Uterus (tissue), 3 donors: ENCODE measurements at regions not wholly inside any gene's neighbourhood (a gene's known extent, or its start where the extent isn't known, plus 50 kb on each side); places are given as distances from the start of the nearest gene placed in this dataset.

Experiments
- DNase-seq, 2 donors: peaks; one replicate each; pipeline ENCODE4 v3.0.0-alpha.2; 2019 to 2020
- H3K27ac ChIP-seq, 2 donors: fragments of 200-600 bp; sonication (generic); 1 replicate in 1 of 2; 2 replicates in 1 of 2; pipeline ENCODE4 v1.5.1; 2016 to 2018
- H3K27me3 ChIP-seq, 2 donors: fragments of 200-600 bp; sonication (generic); one replicate each; pipeline ENCODE4 v1.5.1; 2018 to 2019; ENCODE audit warnings: control low read depth in 1 of 2
- H3K36me3 ChIP-seq, 2 donors: fragments of 200-600 bp; sonication (generic); one replicate each; pipeline ENCODE4 v1.5.1; 2019; ENCODE audit warnings: control low read depth in 1 of 2
- H3K4me1 ChIP-seq, 2 donors: fragments of 200-600 bp; sonication (generic); one replicate each; pipeline ENCODE4 v1.5.1; 2018 to 2019; ENCODE audit warnings: control low read depth in 1 of 2
- H3K4me3 ChIP-seq, 2 donors: fragments of 200-600 bp; sonication (generic); 1 replicate in 1 of 2; 2 replicates in 1 of 2; pipeline ENCODE4 v1.5.1; 2018 to 2019; ENCODE audit warnings: mild to moderate bottlenecking in 1 of 2
- H3K9me3 ChIP-seq, 2 donors: fragments of 200-600 bp; sonication (generic); one replicate each; pipeline ENCODE4 v1.5.1; 2019; ENCODE audit warnings: control low read depth in 1 of 2
- POLR2A ChIP-seq, 2 donors: fragments of 450-650 bp; IDR thresholded peaks; one replicate each; pipeline ENCODE4 v1.6.1; 2016; ENCODE audit warnings: antibody characterized with exemption in 2 of 2, mild to moderate bottlenecking in 1 of 2, moderate library complexity in 1 of 2
- intact Hi-C: fragments of 100-400 bp; cut with DNase I; formaldehyde crosslinking; loops from one replicate; pipeline ENCODE4 v1.15.1; 2023; ENCODE audit warnings: low total_unique reads
- TF ChIP-seq, protein P1 (sequence below), 4 experiments: fragments of 200-600 bp in 2 of 4; fragments of 450-650 bp in 2 of 4; sonication (generic) in 2 of 4; IDR thresholded peaks; one replicate each; pipeline ENCODE4 v1.5.1; 2016 to 2019; ENCODE audit warnings: antibody characterized with exemption in 4 of 4, mild to moderate bottlenecking in 2 of 4, moderate library complexity in 1 of 4
- donor health status: DM: yes; HTN: yes; CAD: no.

DNA sequence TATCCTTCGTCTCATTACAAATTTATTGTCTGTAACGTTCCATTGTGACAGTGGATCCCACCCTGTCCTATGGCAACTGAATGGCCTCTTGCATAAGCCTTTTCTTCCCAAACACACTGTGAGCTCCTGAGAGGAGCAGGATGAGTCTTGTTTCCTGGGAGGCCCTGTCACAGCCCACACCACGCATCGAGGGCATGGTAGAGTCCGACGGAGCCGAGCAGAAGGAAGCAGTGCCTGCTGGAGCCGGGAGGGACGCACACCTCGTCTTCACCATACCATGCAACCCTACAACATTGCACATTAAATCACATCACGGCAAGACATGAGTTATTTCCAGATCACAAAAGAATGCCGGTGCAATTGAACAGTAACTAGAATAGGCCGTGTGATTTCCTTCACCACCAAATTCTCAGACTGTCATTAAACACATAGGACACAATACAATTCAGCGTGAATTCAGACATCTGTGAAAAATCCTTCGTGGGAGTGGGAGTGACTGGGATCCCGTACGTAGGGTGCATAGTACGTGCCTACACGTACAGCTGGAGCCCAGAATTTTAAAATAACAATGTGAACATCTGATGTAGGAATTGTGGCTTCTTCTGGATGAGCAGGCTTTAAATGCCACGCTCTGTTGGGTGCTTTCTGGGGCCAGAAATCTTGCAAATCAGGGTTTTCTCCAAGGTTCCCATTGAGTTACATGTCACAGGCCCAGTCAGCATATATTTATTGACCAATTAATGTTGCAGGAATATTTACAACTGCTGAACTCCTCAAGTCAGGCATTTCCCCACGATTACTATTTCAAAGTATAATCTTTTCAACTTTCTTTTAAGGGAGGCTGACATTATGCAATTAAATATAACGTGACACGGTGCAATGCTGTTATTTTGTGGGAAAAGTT is 201.8 kb downstream of the TTLL2 start:
- DNase-seq, result no peak
- Histone ChIP-seq H3K9me3 (no peaks in the 10 kb centered on the region), H3K4me1 (no peaks in the 10 kb centered on the region), H3K36me3 (no peaks in the 10 kb centered on the region), H3K27ac (no peak overlapping the region), H3K27me3 (no peaks in the 10 kb centered on the region), H3K4me3 (no peak overlapping the region)
- intact Hi-C loops, result no loop called here
- no peak for TF ChIP-seq POLR2A (IDR thresholded peaks at IDR 0.05)
- TF ChIP-seq, protein P1, sequence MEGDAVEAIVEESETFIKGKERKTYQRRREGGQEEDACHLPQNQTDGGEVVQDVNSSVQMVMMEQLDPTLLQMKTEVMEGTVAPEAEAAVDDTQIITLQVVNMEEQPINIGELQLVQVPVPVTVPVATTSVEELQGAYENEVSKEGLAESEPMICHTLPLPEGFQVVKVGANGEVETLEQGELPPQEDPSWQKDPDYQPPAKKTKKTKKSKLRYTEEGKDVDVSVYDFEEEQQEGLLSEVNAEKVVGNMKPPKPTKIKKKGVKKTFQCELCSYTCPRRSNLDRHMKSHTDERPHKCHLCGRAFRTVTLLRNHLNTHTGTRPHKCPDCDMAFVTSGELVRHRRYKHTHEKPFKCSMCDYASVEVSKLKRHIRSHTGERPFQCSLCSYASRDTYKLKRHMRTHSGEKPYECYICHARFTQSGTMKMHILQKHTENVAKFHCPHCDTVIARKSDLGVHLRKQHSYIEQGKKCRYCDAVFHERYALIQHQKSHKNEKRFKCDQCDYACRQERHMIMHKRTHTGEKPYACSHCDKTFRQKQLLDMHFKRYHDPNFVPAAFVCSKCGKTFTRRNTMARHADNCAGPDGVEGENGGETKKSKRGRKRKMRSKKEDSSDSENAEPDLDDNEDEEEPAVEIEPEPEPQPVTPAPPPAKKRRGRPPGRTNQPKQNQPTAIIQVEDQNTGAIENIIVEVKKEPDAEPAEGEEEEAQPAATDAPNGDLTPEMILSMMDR (IDR thresholded peaks at IDR 0.05), result no peak

DNA sequence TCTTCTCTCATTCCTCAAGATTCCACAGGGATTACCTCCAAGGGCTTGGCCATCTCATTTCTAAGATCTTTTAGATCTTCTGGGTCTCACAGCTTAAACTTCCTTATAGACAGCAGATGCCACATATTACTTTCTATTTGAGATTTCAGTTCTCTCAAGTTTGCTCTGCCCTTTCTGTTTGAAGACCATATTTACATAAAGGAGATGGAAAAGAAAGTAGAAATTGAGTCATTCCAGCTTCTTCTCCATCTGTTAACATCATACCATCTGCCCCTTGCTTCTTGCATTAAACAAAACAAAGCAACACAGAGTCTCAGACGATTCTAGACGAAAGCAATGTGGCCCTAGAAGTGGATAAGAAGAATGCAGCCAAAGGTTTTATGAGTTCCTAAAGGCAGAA is 203.4 kb downstream of the TTLL2 start:
- TF ChIP-seq, protein P1 (IDR thresholded peaks at IDR 0.05), result no peak
- TF ChIP-seq POLR2A (IDR thresholded peaks at IDR 0.05), result no peak
- intact Hi-C loops, result no loop called here
- no peaks in the 10 kb centered on the region for H3K9me3 ChIP-seq
- H3K27ac ChIP-seq, result no peak overlapping the region
- no peak overlapping the region for H3K4me3 ChIP-seq
- H3K4me1 ChIP-seq, result no peaks in the 10 kb centered on the region
- H3K36me3 ChIP-seq, result no peaks in the 10 kb centered on the region
- DNase-seq, result no peak
- no peaks in the 10 kb centered on the region for H3K27me3 ChIP-seq

DNA sequence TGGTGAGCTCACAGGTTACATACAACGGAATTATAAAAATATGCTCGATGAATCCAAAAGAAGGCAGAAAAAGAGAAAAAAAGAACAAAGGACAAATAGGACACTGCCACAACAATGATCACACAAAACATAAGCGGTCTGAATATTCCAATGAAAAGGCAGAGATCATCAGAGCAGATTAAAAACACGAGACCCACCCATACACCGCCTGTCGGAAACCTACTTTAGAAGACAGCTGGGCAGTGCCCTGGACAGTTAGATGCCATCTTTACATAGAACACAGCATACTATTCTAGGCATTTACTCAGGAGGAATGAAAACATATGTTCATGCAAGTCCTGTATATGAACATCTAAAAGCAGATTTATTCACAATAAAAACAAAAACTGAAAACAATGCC is 204.1 kb downstream of the TTLL2 start:
- TF ChIP-seq, protein P1 (IDR thresholded peaks at IDR 0.05), result no peak
- no peak for TF ChIP-seq POLR2A (IDR thresholded peaks at IDR 0.05)
- no peak overlapping the region for H3K27ac ChIP-seq
- H3K4me3 ChIP-seq, result no peak overlapping the region
- H3K36me3 ChIP-seq, result no peaks in the 10 kb centered on the region
- no peaks in the 10 kb centered on the region for H3K27me3 ChIP-seq
- no peaks in the 10 kb centered on the region for H3K9me3 ChIP-seq
- DNase-seq, result no peak
- no peaks in the 10 kb centered on the region for H3K4me1 ChIP-seq
- intact Hi-C loops, result no loop called here

DNA sequence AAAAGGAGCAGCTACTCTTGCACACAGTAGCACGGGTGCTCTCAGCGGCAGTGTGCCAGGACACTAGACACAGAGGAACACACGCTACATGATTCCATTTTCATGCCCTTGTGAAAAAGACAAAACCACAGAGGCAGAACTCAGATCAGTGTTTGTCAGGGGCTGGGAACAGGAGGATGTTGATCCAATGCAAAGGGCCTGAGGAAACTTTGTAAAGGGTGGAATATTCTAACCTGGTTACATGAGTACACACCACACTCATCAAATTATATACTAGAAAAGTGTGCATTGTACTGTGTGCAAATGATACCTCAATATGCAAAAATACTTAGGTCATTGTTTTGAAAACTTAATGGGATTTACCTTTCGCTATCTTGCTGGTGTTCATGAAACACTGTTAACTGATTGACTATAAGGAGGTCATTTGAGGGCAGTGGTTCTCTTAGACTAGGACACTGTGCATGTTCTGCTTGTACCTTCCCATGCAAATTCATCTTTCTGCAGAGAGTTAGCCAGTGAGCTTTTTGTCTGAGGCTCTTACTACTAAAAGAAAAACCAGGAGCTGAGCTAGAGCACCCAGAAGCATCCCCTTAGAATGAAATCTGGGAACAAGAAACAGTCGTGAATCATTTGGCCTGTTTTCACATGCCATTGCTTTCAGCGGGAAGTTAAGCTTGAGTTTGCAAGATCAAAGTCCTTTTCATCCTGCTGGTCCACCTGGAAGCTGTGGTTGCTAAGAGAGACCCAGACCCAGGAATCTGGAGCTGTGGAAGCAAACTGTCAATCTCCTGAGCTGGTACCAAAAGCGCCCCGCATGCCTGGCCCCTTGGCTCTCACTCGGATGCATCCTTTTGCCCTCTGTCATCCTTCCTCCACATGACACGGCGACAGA is 204.8 kb downstream of the TTLL2 start:
- Histone ChIP-seq H3K4me3 (no peak overlapping the region), H3K27ac (no peak overlapping the region), H3K9me3 (no peaks in the 10 kb centered on the region), H3K27me3 (no peaks in the 10 kb centered on the region), H3K4me1 (no peaks in the 10 kb centered on the region), H3K36me3 (no peaks in the 10 kb centered on the region)
- DNase-seq, result no peak
- TF ChIP-seq, protein P1 (IDR thresholded peaks at IDR 0.05), result no peak
- intact Hi-C loops, result no loop called here

DNA sequence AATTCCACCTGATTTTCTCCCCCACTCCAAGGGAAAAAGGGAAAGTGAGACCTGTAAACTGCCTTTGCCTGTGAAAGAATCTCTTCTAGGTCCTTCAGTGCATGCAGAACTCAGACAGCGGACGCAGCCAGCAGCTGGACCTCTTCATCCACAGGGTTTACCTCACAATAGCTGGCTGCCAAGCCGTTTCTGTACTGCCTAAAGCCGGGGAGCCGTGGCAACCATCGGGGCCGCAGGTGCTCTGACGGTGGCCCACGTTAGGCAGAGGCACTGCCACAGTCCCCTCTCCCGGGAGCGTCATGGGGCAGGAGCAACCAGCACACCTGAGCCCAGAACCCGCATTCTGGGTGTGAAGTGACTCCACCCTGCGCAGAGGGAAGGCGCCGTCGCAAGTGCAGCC is 206.1 kb downstream of the TTLL2 start:
- Histone ChIP-seq H3K36me3 (no peaks in the 10 kb centered on the region), H3K27me3 (no peaks in the 10 kb centered on the region), H3K9me3 (no peaks in the 10 kb centered on the region), H3K4me3 (no peak overlapping the region), H3K4me1 (no peaks in the 10 kb centered on the region), H3K27ac (no peak overlapping the region)
- TF ChIP-seq, protein P1 (IDR thresholded peaks at IDR 0.05), result no peak
- TF ChIP-seq POLR2A (IDR thresholded peaks at IDR 0.05), result no peak
- intact Hi-C loops, result no loop called here
- no peak for DNase-seq
